Smooth muscle cell (in vitro differentiated cells): ENCODE measurements at regions not wholly inside any gene's neighbourhood (a gene's known extent, or its start where the extent isn't known, plus 50 kb on each side); places are given as distances from the start of the nearest gene placed in this dataset.

Experiments used
- DNase-seq: peaks from one replicate; lab custom pipeline; 2025; ENCODE audit not compliant: unreplicated experiment; lab: John Stamatoyannopoulos, UW
- H2AFZ ChIP-seq: fragments of 200-600 bp; sonication (generic); 2 replicates; pipeline ENCODE4 v1.6.0; 2016; ENCODE audit warnings: antibody characterized with exemption, low read depth, mild to moderate bottlenecking
- H3F3A ChIP-seq: fragments of 200-600 bp; sonication (generic); 2 replicates; pipeline ENCODE4 v1.6.0; 2017; ENCODE audit warnings: antibody characterized with exemption, low read depth
- H3K27ac ChIP-seq: fragments of 200-600 bp; sonication (generic); 2 replicates; pipeline ENCODE4 v1.5.1; 2016; ENCODE audit warnings: low read depth, mild to moderate bottlenecking
- H3K27me3 ChIP-seq: fragments of 200-600 bp; sonication (generic); 2 replicates; pipeline ENCODE4 v1.6.1; 2016; ENCODE audit warnings: low read depth, mild to moderate bottlenecking
- H3K36me3 ChIP-seq: fragments of 200-600 bp; sonication (generic); 2 replicates; pipeline ENCODE4 v1.5.1; 2016; ENCODE audit warnings: low read depth
- H3K4me1 ChIP-seq: fragments of 200-600 bp; sonication (generic); 2 replicates; pipeline ENCODE4 v1.5.1; 2016; ENCODE audit warnings: low read depth
- H3K4me2 ChIP-seq: fragments of 200-600 bp; sonication (generic); 2 replicates; pipeline ENCODE4 v1.6.0; 2016; ENCODE audit warnings: mild to moderate bottlenecking
- H3K4me3 ChIP-seq: fragments of 200-600 bp; sonication (generic); 2 replicates; pipeline ENCODE4 v1.5.1; 2016; ENCODE audit warnings: mild to moderate bottlenecking
- H3K79me2 ChIP-seq: fragments of 200-600 bp; sonication (generic); 2 replicates; pipeline ENCODE4 v1.6.0; 2016; ENCODE audit warnings: low read depth, mild to moderate bottlenecking
- H3K9ac ChIP-seq: fragments of 200-600 bp; sonication (generic); 2 replicates; pipeline ENCODE4 v1.6.0; 2016; ENCODE audit warnings: low read depth
- H3K9me3 ChIP-seq: fragments of 200-600 bp; sonication (generic); replicated peaks from 2 replicates; pipeline ENCODE4 v1.5.1; 2016; ENCODE audit warnings: low read depth
- H4K20me1 ChIP-seq: fragments of 200-600 bp; sonication (generic); 2 replicates; pipeline ENCODE4 v1.6.0; 2016; ENCODE audit warnings: low read depth
- CTCF ChIP-seq: fragments of 200-600 bp; sonication (generic); IDR thresholded peaks from 2 replicates; pipeline ENCODE4 v1.5.1; 2017; ENCODE audit warnings: borderline replicate concordance, mild to moderate bottlenecking, antibody characterized with exemption; ENCODE audit not compliant: insufficient read depth, poor library complexity, severe bottlenecking
- WGBS: methylation state at CpG from one replicate; pipeline ENCODE4 v1.1.7; 2016; ENCODE audit warnings: low lambda C conversion rate; 5-methylcytosine and 5-hydroxymethylcytosine counted together

- Histone ChIP-seq H3K9ac (no peak overlapping the region), H3K27ac (no peak overlapping the region), H3K4me1 (no peaks in the 10 kb centered on the region), H3K36me3 (no peaks in the 10 kb centered on the region), H4K20me1 (no peaks in the 10 kb centered on the region), H3F3A (no peaks in the 10 kb centered on the region), H3K4me3 (no peak overlapping the region), H3K4me2 (no peak overlapping the region), H3K79me2 (no peaks in the 10 kb centered on the region), H3K9me3 (no peaks in the 10 kb centered on the region), H3K27me3 (no peaks in the 10 kb centered on the region), H2AFZ (peak overlapping the region; percentile 49)
- TF ChIP-seq CTCF, result no peak
- 54% methylated on average over 5 of the region's 5 CpGs for WGBS
- DNase-seq, result no peak
Observed at GRCh38 chrX:44708470-44708869, 135.4 kb upstream of the DUSP21 start.

DNA sequence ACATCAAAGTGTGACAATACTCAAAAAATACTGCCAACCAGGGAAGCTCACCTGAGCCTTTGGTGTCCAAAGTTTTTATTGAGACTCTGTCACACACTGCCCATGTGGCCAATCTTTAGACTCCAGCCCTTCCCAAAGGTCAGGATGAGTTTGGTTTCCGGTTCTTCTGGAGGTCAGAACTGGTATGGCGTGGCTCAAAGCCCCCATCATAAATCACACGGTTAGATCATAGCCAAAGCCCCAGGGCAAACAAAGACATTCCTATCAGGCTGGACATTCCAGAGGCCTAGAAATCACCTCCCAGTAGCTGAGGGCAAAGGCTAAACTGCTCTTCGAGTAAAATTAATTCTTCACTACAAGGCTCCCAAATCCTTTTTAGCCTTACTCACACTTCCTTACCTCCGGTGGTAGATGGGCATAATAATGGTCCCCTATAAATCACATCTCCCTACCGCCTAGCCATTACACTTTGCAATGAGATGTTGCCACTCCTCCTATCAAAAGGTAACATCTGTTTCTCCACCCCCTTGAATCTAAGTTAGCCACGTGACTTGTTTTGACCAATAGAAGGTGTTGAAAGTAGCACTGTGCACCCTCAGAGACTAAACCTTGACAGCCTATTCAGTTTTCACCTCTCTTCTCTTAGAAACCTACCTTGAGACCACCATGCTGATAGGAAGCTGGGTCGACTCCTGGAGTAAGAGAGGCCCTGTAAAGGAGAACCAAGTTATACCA is 137.8 kb upstream of the DUSP21 start:
- TF ChIP-seq CTCF, result no peak

GRCh38 chrX:44698357-44698756 is 145.5 kb upstream of the DUSP21 start:
- TF ChIP-seq CTCF, result no peak
- H3K4me3 ChIP-seq, result no peak overlapping the region
- no peak overlapping the region for H3K4me2 ChIP-seq
- H2AFZ ChIP-seq, result no peak overlapping the region
- H4K20me1 ChIP-seq, result no peaks in the 10 kb centered on the region
- H3K79me2 ChIP-seq, result no peaks in the 10 kb centered on the region
- H3K27me3 ChIP-seq, result no peaks in the 10 kb centered on the region
- DNase-seq, result no peak
- H3K27ac ChIP-seq, result no peak overlapping the region
- H3F3A ChIP-seq, result no peaks in the 10 kb centered on the region
- H3K9ac ChIP-seq, result no peak overlapping the region
- no peaks in the 10 kb centered on the region for H3K4me1 ChIP-seq
- no peaks in the 10 kb centered on the region for H3K9me3 ChIP-seq
- WGBS, result 76% methylated on average over 3 of the region's 3 CpGs
- no peaks in the 10 kb centered on the region for H3K36me3 ChIP-seq

More for the DNA sequence above, 137.8 kb upstream of the DUSP21 start:
- Histone ChIP-seq H3F3A (no peaks in the 10 kb centered on the region), H3K9ac (no peak overlapping the region), H3K4me2 (no peak overlapping the region), H3K27me3 (no peaks in the 10 kb centered on the region), H3K4me3 (no peak overlapping the region), H4K20me1 (no peaks in the 10 kb centered on the region), H2AFZ (no peak overlapping the region), H3K27ac (no peak overlapping the region), H3K79me2 (no peaks in the 10 kb centered on the region), H3K4me1 (no peaks in the 10 kb centered on the region), H3K36me3 (no peaks in the 10 kb centered on the region), H3K9me3 (no peaks in the 10 kb centered on the region)
- WGBS, result 60% methylated on average over 8 of the region's 8 CpGs
- no peak for DNase-seq

GRCh38 chrX:44693255-44693654 is 150.6 kb upstream of the DUSP21 start:
- Histone ChIP-seq H3K4me3 (no peak overlapping the region), H3K4me1 (no peaks in the 10 kb centered on the region), H3K4me2 (no peak overlapping the region), H3K27ac (no peak overlapping the region), H3K79me2 (no peaks in the 10 kb centered on the region), H3F3A (no peaks in the 10 kb centered on the region), H3K9ac (no peak overlapping the region), H3K9me3 (no peaks in the 10 kb centered on the region), H4K20me1 (no peaks in the 10 kb centered on the region), H3K36me3 (no peaks in the 10 kb centered on the region), H3K27me3 (no peaks in the 10 kb centered on the region), H2AFZ (no peak overlapping the region)
- TF ChIP-seq CTCF, result no peak
- WGBS, result 73% methylated on average over 3 of the region's 3 CpGs
- no peak for DNase-seq
